ENCODE measurements at regions not wholly inside any gene's neighbourhood (a gene's known extent, or its start where the extent isn't known, plus 50 kb on each side); places are given as distances from the start of the nearest gene placed in this dataset.

GRCh38 chr17:74012465-74012864 lies 191.0 kb upstream of the RPL38 start:
- TF ChIP-seq EP300 (conservative IDR thresholded peaks at IDR 0.05; ENCODE audit: poor library complexity, severe bottlenecking) (no peak), CTCF (IDR thresholded peaks at IDR 0.05; ENCODE audit: poor library complexity, severe bottlenecking) (no peak), POLR2AphosphoS5 (IDR thresholded peaks at IDR 0.05) (no peak), EZH2 (IDR thresholded peaks at IDR 0.05; ENCODE audit: borderline replicate concordance, insufficient read depth, low read length, poor library complexity, severe bottlenecking) (no peak), SMC3 (conservative IDR thresholded peaks at IDR 0.05; ENCODE audit: poor library complexity) (no peak), RAD21 (conservative IDR thresholded peaks at IDR 0.05) (no peak), REST (IDR thresholded peaks at IDR 0.05; ENCODE audit: borderline replicate concordance) (no peak)

Measured in neural cell (in vitro differentiated cells).